BLaER1 (cell line): ENCODE measurements at regions not wholly inside any gene's neighbourhood (a gene's known extent, or its start where the extent isn't known, plus 50 kb on each side); places are given as distances from the start of the nearest gene placed in this dataset.

Experiments used
- H3K27ac ChIP-seq: shearing (Covaris generic); formaldehyde crosslinking; 2 replicates; pipeline ENCODE4 v1.8.1; 2022
- H3K27me3 ChIP-seq: shearing (Covaris generic); formaldehyde crosslinking; 2 replicates; pipeline ENCODE4 v1.8.1; 2022
- H3K36me3 ChIP-seq: shearing (Covaris generic); formaldehyde crosslinking; 2 replicates; pipeline ENCODE4 v1.8.1; 2022
- H3K4me1 ChIP-seq: shearing (Covaris generic); formaldehyde crosslinking; 2 replicates; pipeline ENCODE4 v1.8.1; 2022
- H3K4me2 ChIP-seq: shearing (Covaris generic); formaldehyde crosslinking; 2 replicates; pipeline ENCODE4 v1.8.1; 2022
- H3K4me3 ChIP-seq: shearing (Covaris generic); formaldehyde crosslinking; 2 replicates; pipeline ENCODE4 v1.8.1; 2022
- H3K9ac ChIP-seq: shearing (Covaris generic); formaldehyde crosslinking; 2 replicates; pipeline ENCODE4 v1.8.1; 2022
- H3K9me3 ChIP-seq: shearing (Covaris generic); formaldehyde crosslinking; 2 replicates; pipeline ENCODE4 v1.8.1; 2022
- H4K20me1 ChIP-seq: shearing (Covaris generic); formaldehyde crosslinking; 2 replicates; pipeline ENCODE4 v1.8.1; 2022
- Cebpa-rat ChIP-seq: shearing (Covaris generic); IDR thresholded peaks from 2 replicates; pipeline ENCODE4 v1.8.1; 2022

GRCh38 chrX:39703307-39703706 lies 394.5 kb downstream of the BCOR start:
- Histone ChIP-seq H3K4me2 (no peak overlapping the region), H3K9me3 (no peaks in the 10 kb centered on the region), H3K27ac (no peak overlapping the region), H4K20me1 (no peaks in the 10 kb centered on the region), H3K4me3 (no peak overlapping the region), H3K27me3 (no peaks in the 10 kb centered on the region; the same call in 1 of the 2 replicates), H3K9ac (no peak overlapping the region), H3K4me1 (no peaks in the 10 kb centered on the region), H3K36me3 (no peaks in the 10 kb centered on the region)
- TF ChIP-seq Cebpa-rat: no peak

- H3K36me3 ChIP-seq: no peaks in the 10 kb centered on the region
- no peaks in the 10 kb centered on the region for H4K20me1 ChIP-seq
- TF ChIP-seq Cebpa-rat: no peak
- no peak overlapping the region for H3K27ac ChIP-seq
- H3K9me3 ChIP-seq: no peaks in the 10 kb centered on the region
- H3K27me3 ChIP-seq: no peaks in the 10 kb centered on the region; the same call in 1 of the 2 replicates
- H3K9ac ChIP-seq: no peak overlapping the region
- no peak overlapping the region for H3K4me2 ChIP-seq
- no peak overlapping the region for H3K4me3 ChIP-seq
- H3K4me1 ChIP-seq: no peaks in the 10 kb centered on the region
Observed at GRCh38 chrX:39704590-39704989, 393.2 kb downstream of the BCOR start.

GRCh38 chrX:39705290-39705689 lies 392.5 kb downstream of the BCOR start:
- Histone ChIP-seq H3K4me3 (no peak overlapping the region), H3K27ac (no peak overlapping the region), H3K36me3 (no peaks in the 10 kb centered on the region), H4K20me1 (no peaks in the 10 kb centered on the region), H3K4me2 (no peak overlapping the region), H3K27me3 (no peaks in the 10 kb centered on the region; the same call in 1 of the 2 replicates), H3K4me1 (no peaks in the 10 kb centered on the region), H3K9me3 (no peaks in the 10 kb centered on the region), H3K9ac (no peak overlapping the region)
- TF ChIP-seq Cebpa-rat: no peak

GRCh38 chrX:39709364-39709763 lies 388.4 kb downstream of the BCOR start:
- Histone ChIP-seq H3K4me3 (no peak overlapping the region), H3K27me3 (no peaks in the 10 kb centered on the region), H3K9ac (no peak overlapping the region), H3K4me2 (no peak overlapping the region), H3K9me3 (no peaks in the 10 kb centered on the region), H3K36me3 (no peaks in the 10 kb centered on the region), H4K20me1 (no peaks in the 10 kb centered on the region), H3K4me1 (no peaks in the 10 kb centered on the region), H3K27ac (no peak overlapping the region)
- no peak for TF ChIP-seq Cebpa-rat

GRCh38 chrX:39709812-39710211 lies 387.9 kb downstream of the BCOR start:
- TF ChIP-seq Cebpa-rat: no peak
- Histone ChIP-seq H3K27ac (no peak overlapping the region), H3K27me3 (no peaks in the 10 kb centered on the region), H4K20me1 (no peaks in the 10 kb centered on the region), H3K9me3 (no peaks in the 10 kb centered on the region), H3K36me3 (no peaks in the 10 kb centered on the region), H3K9ac (no peak overlapping the region), H3K4me1 (no peaks in the 10 kb centered on the region), H3K4me2 (no peak overlapping the region), H3K4me3 (no peak overlapping the region)

GRCh38 chrX:39710776-39711175 lies 387.0 kb downstream of the BCOR start:
- H3K4me1 ChIP-seq: no peaks in the 10 kb centered on the region
- no peak overlapping the region for H3K9ac ChIP-seq
- TF ChIP-seq Cebpa-rat: no peak
- H3K27ac ChIP-seq: no peak overlapping the region
- H3K27me3 ChIP-seq: no peaks in the 10 kb centered on the region
- no peaks in the 10 kb centered on the region for H3K9me3 ChIP-seq
- H3K4me2 ChIP-seq: no peak overlapping the region
- no peak overlapping the region for H3K4me3 ChIP-seq
- no peaks in the 10 kb centered on the region for H4K20me1 ChIP-seq
- no peaks in the 10 kb centered on the region for H3K36me3 ChIP-seq

- Histone ChIP-seq H3K27ac (no peak overlapping the region), H3K4me2 (no peak overlapping the region), H3K36me3 (no peaks in the 10 kb centered on the region), H3K27me3 (no peaks in the 10 kb centered on the region), H3K4me3 (no peak overlapping the region), H3K9ac (no peak overlapping the region), H3K4me1 (no peaks in the 10 kb centered on the region), H4K20me1 (no peaks in the 10 kb centered on the region), H3K9me3 (no peaks in the 10 kb centered on the region)
- no peak for TF ChIP-seq Cebpa-rat
Observed at GRCh38 chrX:39714471-39714870, 383.3 kb downstream of the BCOR start.

- Histone ChIP-seq H3K27me3 (no peaks in the 10 kb centered on the region), H3K4me1 (no peaks in the 10 kb centered on the region), H3K27ac (no peak overlapping the region), H3K9me3 (no peaks in the 10 kb centered on the region), H4K20me1 (no peaks in the 10 kb centered on the region), H3K4me3 (no peak overlapping the region), H3K36me3 (no peaks in the 10 kb centered on the region), H3K4me2 (no peak overlapping the region), H3K9ac (no peak overlapping the region)
- no peak for TF ChIP-seq Cebpa-rat
Observed at GRCh38 chrX:39716401-39716800, 381.4 kb downstream of the BCOR start.

- H3K36me3 ChIP-seq: no peaks in the 10 kb centered on the region
Observed at GRCh38 chrX:39716802-39717540, 380.8 kb downstream of the BCOR start.

GRCh38 chrX:39718981-39719380 lies 378.8 kb downstream of the BCOR start:
- Histone ChIP-seq H3K27ac (no peak overlapping the region), H3K4me3 (no peak overlapping the region), H3K36me3 (no peaks in the 10 kb centered on the region), H3K4me1 (no peaks in the 10 kb centered on the region), H3K4me2 (no peak overlapping the region), H4K20me1 (no peaks in the 10 kb centered on the region), H3K9me3 (no peaks in the 10 kb centered on the region), H3K27me3 (no peaks in the 10 kb centered on the region), H3K9ac (no peak overlapping the region)
- TF ChIP-seq Cebpa-rat: no peak

More at GRCh38 chrX:39716802-39717540, 380.8 kb downstream of the BCOR start:
- Histone ChIP-seq H3K9me3 (no peaks in the 10 kb centered on the region), H3K9ac (no peak overlapping the region), H3K27me3 (no peaks in the 10 kb centered on the region), H3K27ac (no peak overlapping the region), H3K4me1 (no peaks in the 10 kb centered on the region), H3K4me3 (no peak overlapping the region), H3K4me2 (no peak overlapping the region), H4K20me1 (no peaks in the 10 kb centered on the region)
- TF ChIP-seq Cebpa-rat: no peak

GRCh38 chrX:39720945-39721344 lies 376.8 kb downstream of the BCOR start:
- Histone ChIP-seq H3K36me3 (no peaks in the 10 kb centered on the region), H3K9ac (no peak overlapping the region), H3K9me3 (no peaks in the 10 kb centered on the region), H3K4me2 (no peak overlapping the region), H4K20me1 (no peaks in the 10 kb centered on the region), H3K27me3 (no peaks in the 10 kb centered on the region), H3K27ac (no peak overlapping the region), H3K4me3 (no peak overlapping the region), H3K4me1 (no peaks in the 10 kb centered on the region)
- TF ChIP-seq Cebpa-rat: no peak
